Peyer's patch (tissue), 4 donors: ENCODE measurements at regions not wholly inside any gene's neighbourhood (a gene's known extent, or its start where the extent isn't known, plus 50 kb on each side); places are given as distances from the start of the nearest gene placed in this dataset.
A peak's percentile ranks its signal among the peaks of the same experiment; 100 is the strongest.

Experiments used
- DNase-seq, 3 donors: peaks; one replicate each; pipeline ENCODE4 v3.0.0-alpha.2; 2017 to 2019
- H3K27ac ChIP-seq, 4 donors: fragments of 200-600 bp; sonication (generic); one replicate each; pipeline ENCODE4 v1.5.1; 2016 to 2019
- H3K27me3 ChIP-seq, 2 donors: fragments of 200-600 bp; sonication (generic); one replicate each; pipeline ENCODE4 v1.5.1; 2019
- H3K36me3 ChIP-seq, 3 donors: fragments of 200-600 bp; sonication (generic); one replicate each; pipeline ENCODE4 v1.5.1; 2016 to 2019
- H3K4me1 ChIP-seq, 4 donors: fragments of 200-600 bp; sonication (generic); one replicate each; pipeline ENCODE4 v1.5.1; 2016 to 2019
- H3K4me3 ChIP-seq, 4 donors: fragments of 200-600 bp; sonication (generic); 1 replicate in 3 of 4; 2 replicates in 1 of 4; pipeline ENCODE4 v1.5.1; 2016 to 2019; ENCODE audit warnings: mild to moderate bottlenecking in 1 of 4
- H3K9me3 ChIP-seq, 4 donors: fragments of 200-600 bp; sonication (generic); one replicate each; pipeline ENCODE4 v1.5.1; 2016 to 2019; ENCODE audit warnings: mild to moderate bottlenecking in 1 of 4
- CTCF ChIP-seq, 6 experiments: fragments of 450-650 bp in 4 of 6; fragments of 200-600 bp in 2 of 6; sonication (generic) in 1 of 6; IDR thresholded peaks; one replicate each; pipeline ENCODE4 v1.5.1; 2017 to 2019; ENCODE audit warnings: antibody characterized with exemption in 6 of 6, mild to moderate bottlenecking in 3 of 6, moderate library complexity in 1 of 6
- POLR2A ChIP-seq, 2 donors: fragments of 450-650 bp; IDR thresholded peaks; one replicate each; pipeline ENCODE4 v1.5.1; 2017; ENCODE audit warnings: antibody characterized with exemption in 2 of 2, mild to moderate bottlenecking in 2 of 2, moderate library complexity in 2 of 2

DNA sequence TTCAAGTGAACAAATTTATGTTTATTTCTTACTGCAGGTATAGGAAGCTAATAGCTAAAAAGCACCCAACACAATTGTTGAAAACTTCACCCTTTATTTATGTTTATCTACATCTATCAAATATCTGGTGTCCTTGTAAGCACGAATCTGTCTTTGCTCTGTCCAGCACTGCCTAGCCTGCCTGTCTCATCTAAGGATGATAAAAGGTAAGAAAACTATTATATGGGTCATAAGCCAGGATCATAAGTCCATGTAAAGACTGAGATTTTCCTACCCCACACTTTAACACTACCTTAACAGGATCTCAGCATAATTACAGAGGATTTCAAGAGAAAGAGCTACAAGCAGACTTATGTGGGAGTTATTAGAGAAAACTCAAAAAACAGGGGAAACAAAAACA is 365.6 kb upstream of the TMEFF2 start:
- TF ChIP-seq CTCF (IDR thresholded peaks at IDR 0.05) (no peak), POLR2A (IDR thresholded peaks at IDR 0.05) (no peak)
- no peak for DNase-seq
- Histone ChIP-seq H3K27me3 (no peaks in the 10 kb centered on the region), H3K36me3 (no peaks in the 10 kb centered on the region), H3K9me3 (no peaks in the 10 kb centered on the region), H3K4me1 (peaks cover 0 to 9% (median 0%) of the 10 kb centered on the region in 4 donors), H3K4me3 (no peak overlapping the region), H3K27ac (no peak overlapping the region)

DNA sequence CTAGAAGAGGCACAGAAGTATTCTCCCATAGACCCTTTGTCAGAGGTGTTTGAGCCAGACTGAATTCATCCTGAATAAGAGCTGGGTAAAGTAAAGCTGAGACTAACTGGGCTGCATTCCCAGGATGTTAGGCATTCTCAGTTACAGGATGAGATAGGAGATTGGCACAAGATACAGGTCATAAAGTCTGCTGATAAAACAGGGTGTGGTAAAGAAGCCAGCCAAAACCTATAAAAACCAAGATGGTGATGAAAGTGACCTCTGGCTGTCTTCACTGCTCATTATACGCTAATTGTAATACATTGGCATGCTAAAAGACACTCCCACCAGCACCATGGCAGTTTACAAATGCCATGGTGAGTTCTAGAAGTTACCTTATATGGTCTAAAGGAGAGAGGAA is 364.9 kb upstream of the TMEFF2 start:
- peaks cover 0 to 9% (median 0%) of the 10 kb centered on the region in 4 donors for H3K4me1 ChIP-seq
- TF ChIP-seq POLR2A (IDR thresholded peaks at IDR 0.05), result no peak
- no peak for TF ChIP-seq CTCF (IDR thresholded peaks at IDR 0.05)
- H3K36me3 ChIP-seq, result no peaks in the 10 kb centered on the region
- H3K27me3 ChIP-seq, result no peaks in the 10 kb centered on the region
- H3K9me3 ChIP-seq, result no peaks in the 10 kb centered on the region
- no peak overlapping the region for H3K4me3 ChIP-seq
- peak overlapping the region in 1 of 4 donors; percentile 22 for H3K27ac ChIP-seq
- no peak for DNase-seq

- no peaks in the 10 kb centered on the region for H3K27me3 ChIP-seq
- H3K4me1 ChIP-seq, result peaks cover 0 to 9% (median 0%) of the 10 kb centered on the region in 4 donors
- no peak overlapping the region for H3K27ac ChIP-seq
- no peak for TF ChIP-seq CTCF (IDR thresholded peaks at IDR 0.05)
- TF ChIP-seq POLR2A (IDR thresholded peaks at IDR 0.05), result no peak
- H3K9me3 ChIP-seq, result no peaks in the 10 kb centered on the region
- DNase-seq, result no peak
- no peak overlapping the region for H3K4me3 ChIP-seq
- no peaks in the 10 kb centered on the region for H3K36me3 ChIP-seq
These were observed 363.9 kb upstream of the TMEFF2 start for GRCh38 chr2:192558637-192559036.

DNA sequence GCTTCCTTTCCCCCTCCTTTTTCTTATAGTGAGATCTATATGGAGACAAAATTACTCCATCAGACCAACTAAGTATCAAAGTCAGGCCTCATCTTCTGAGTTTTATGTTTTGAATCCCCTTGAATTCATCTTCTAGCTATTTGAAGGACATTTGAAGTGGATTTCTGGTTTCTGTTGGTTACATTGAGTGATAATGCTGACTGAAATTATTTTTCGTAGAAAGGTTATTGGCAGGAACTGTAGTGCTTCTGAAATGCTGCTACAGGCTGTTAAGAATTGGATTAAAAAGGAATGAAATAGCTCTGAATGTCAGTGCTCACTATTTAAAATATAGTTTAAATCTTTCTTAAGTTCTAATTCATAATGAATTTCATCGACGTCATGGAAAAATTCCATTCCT is 361.0 kb upstream of the TMEFF2 start:
- no peaks in the 10 kb centered on the region for H3K36me3 ChIP-seq
- peaks cover 0 to 9% (median 0%) of the 10 kb centered on the region in 4 donors for H3K4me1 ChIP-seq
- H3K9me3 ChIP-seq, result no peaks in the 10 kb centered on the region
- H3K27me3 ChIP-seq, result no peaks in the 10 kb centered on the region
- no peak overlapping the region for H3K4me3 ChIP-seq
- DNase-seq, result no peak
- TF ChIP-seq POLR2A (IDR thresholded peaks at IDR 0.05), result no peak
- TF ChIP-seq CTCF (IDR thresholded peaks at IDR 0.05), result no peak
- H3K27ac ChIP-seq, result no peak overlapping the region

- Histone ChIP-seq H3K9me3 (no peaks in the 10 kb centered on the region), H3K4me3 (no peak overlapping the region), H3K27ac (no peak overlapping the region), H3K36me3 (no peaks in the 10 kb centered on the region), H3K27me3 (no peaks in the 10 kb centered on the region), H3K4me1 (no peaks in the 10 kb centered on the region)
- TF ChIP-seq POLR2A (IDR thresholded peaks at IDR 0.05) (no peak), CTCF (IDR thresholded peaks at IDR 0.05) (no peak)
- DNase-seq, result no peak
These were observed 357.0 kb upstream of the TMEFF2 start for GRCh38 chr2:192551760-192552159.

- no peaks in the 10 kb centered on the region for H3K9me3 ChIP-seq
- DNase-seq, result no peak
- no peaks in the 10 kb centered on the region for H3K36me3 ChIP-seq
- no peak overlapping the region for H3K4me3 ChIP-seq
- H3K4me1 ChIP-seq, result no peaks in the 10 kb centered on the region
- H3K27me3 ChIP-seq, result no peaks in the 10 kb centered on the region
- no peak overlapping the region for H3K27ac ChIP-seq
- TF ChIP-seq POLR2A (IDR thresholded peaks at IDR 0.05) (no peak), CTCF (IDR thresholded peaks at IDR 0.05) (no peak)
These were observed 351.8 kb upstream of the TMEFF2 start for GRCh38 chr2:192546565-192546964.
